Endothelial cell of umbilical vein (primary cell): ENCODE measurements at regions not wholly inside any gene's neighbourhood (a gene's known extent, or its start where the extent isn't known, plus 50 kb on each side); places are given as distances from the start of the nearest gene placed in this dataset.

ENCODE experiments used
- CTCF ChIP-seq, 2 donors: IDR thresholded peaks; 1 replicate in 1 of 2; 2 replicates in 1 of 2; pipeline ENCODE4 v1.5.1; 2011; ENCODE audit warnings: low read length in 2 of 2, mild to moderate bottlenecking in 2 of 2, moderate library complexity in 2 of 2, control low read depth in 1 of 2, inconsistent platforms in 1 of 2, low read depth in 1 of 2; ENCODE audit not compliant: insufficient read depth in 1 of 2; ENCODE audit errors: extremely low read depth in 1 of 2
- EZH2 ChIP-seq: IDR thresholded peaks from 2 replicates; pipeline ENCODE4 v1.6.1; 2012; ENCODE audit warnings: borderline replicate concordance, low read depth, mild to moderate bottlenecking, moderate library complexity, low read length, inconsistent platforms; ENCODE audit not compliant: severe bottlenecking
- GATA2 ChIP-seq: IDR thresholded peaks from 2 replicates; pipeline ENCODE4 v1.7.0; 2011; ENCODE audit warnings: low read depth, mild to moderate bottlenecking, moderate library complexity, mixed read lengths, low read length; ENCODE audit not compliant: insufficient read length, insufficient read depth
- MYC ChIP-seq: IDR thresholded peaks from one replicate; pipeline ENCODE4 v1.6.1; 2011; ENCODE audit warnings: mild to moderate bottlenecking, low read depth, low read length
- POLR2A ChIP-seq: IDR thresholded peaks from 2 replicates; pipeline ENCODE4 v1.6.1; 2012; ENCODE audit warnings: low read depth, mild to moderate bottlenecking, control low read depth, low read length
- POLR2AphosphoS5 ChIP-seq: IDR thresholded peaks from 2 replicates; pipeline ENCODE4 v1.6.1; 2012; ENCODE audit warnings: low read depth, mild to moderate bottlenecking, control low read depth, low read length, moderate library complexity; ENCODE audit not compliant: insufficient read depth

- TF ChIP-seq POLR2A (no peak), CTCF (IDR thresholded peaks at IDR 0.05; ENCODE audit: extremely low read depth in 1 of 2, insufficient read depth in 1 of 2, low read depth in 1 of 2, low read length in 2 of 2) (no peak), GATA2 (no peak), POLR2AphosphoS5 (no peak), EZH2 (no peak), MYC (no peak)
Observed at GRCh38 chr3:110579840-110580550, 491.6 kb upstream of the NECTIN3 start.
